ENCODE measurements at regions not wholly inside any gene's neighbourhood (a gene's known extent, or its start where the extent isn't known, plus 50 kb on each side); places are given as distances from the start of the nearest gene placed in this dataset.

DNA sequence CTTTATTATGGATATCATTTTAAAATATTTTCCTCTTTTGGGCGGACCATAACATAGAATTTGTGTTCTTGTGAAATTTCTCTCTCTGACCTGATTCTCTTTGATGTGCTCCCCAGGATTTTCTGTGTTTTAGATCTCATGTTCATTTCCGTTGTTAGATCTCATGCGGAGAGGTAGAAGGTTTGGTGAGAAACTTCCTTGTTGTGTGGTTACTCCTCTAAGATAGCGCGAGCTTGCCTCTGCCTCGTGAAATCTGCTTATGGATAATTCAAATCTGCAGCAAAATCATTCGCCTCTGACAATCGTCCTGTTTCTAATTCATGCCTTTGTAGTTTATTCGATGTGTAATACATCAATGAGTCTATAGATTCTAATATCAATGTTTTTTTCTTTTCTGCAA lies 580.4 kb downstream of the USP25 start:
- no peak for DNase-seq

DNA sequence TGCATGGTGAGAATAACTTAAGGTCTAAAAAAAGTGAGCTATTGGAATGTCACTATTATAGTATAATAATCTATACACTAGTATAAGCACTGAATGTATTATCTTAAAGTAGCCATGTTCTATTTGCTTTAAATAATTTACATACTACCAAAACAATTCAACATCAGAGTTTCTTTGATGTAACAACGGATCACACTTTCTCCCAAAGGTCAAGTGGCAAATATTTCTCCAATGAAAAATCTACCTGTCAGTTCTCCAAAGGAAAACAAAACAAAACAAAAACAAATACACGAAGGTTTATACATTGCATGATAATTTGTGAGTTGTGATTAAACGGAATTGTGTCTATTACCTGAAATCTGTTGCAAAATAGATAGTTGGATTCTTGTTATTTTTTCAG lies 581.4 kb downstream of the USP25 start:
- no peak for DNase-seq

DNA sequence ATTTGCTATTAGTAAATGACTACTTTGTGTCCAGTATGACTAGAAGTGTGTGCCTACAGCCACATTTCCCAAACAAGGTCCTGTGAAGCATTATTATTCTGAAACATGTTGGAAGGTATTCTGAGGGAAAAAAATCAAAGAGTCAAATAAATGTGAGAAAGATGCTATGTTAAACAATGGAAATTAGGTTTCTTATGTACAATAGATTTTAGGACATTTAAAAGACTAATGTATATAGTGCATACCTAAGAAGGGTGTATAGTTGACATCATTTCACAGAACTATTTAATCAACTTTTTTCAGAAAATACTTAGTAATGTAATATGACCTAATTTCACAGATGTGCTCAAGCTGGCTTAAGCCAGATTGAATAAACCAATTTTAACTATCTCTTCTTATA lies 582.5 kb downstream of the USP25 start:
- DNase-seq = no peak

DNA sequence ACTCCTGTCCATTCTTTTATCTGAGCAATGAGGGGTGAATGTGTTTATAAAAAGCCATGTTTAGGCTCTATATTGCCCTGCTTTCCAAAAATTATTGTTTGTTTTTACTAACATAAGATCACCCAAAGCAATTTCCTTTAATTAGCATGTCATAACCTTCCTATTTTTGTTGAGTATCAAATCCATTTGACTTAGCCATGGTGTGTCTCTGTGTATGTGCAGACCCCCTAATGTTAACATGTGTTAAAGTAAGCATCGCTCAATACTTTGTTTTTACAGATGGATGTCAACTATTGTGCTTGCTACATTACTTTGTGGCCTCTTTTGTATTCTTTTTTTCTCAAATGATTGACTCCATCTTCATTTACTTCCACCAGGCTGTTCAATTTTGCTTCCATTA lies 585.4 kb downstream of the USP25 start:
- no peak for DNase-seq

DNA sequence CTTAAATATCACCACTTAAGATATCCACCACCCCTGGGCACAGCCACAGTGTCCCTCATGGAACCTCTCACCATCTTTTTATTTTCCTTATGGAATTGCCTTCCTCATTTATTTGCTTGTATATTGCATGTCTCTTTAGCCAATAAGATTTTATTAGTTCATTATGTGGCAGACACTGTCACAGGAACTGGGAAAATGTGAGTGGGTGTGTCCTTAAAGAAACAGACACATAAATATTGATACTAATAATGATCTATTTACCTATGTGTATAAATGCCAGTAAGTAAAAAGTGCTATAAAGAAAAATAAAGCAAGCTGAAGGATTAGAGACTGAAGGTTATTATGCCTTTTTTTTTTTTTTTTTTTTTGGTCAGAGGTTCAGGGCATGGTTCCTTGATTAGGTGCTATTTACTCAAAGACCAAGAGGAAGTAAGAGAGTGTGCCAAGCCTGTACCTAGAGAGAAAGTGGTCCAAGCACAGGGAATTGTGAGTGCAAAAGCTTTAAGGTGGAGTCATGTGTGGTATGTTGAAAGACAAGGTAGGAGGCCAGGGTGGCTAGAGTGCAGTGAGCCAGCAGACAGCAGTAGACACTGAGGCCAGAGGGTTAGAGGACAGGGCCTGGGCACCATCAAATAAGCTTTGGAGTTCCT lies 589.0 kb downstream of the USP25 start:
- no peak for DNase-seq

DNA sequence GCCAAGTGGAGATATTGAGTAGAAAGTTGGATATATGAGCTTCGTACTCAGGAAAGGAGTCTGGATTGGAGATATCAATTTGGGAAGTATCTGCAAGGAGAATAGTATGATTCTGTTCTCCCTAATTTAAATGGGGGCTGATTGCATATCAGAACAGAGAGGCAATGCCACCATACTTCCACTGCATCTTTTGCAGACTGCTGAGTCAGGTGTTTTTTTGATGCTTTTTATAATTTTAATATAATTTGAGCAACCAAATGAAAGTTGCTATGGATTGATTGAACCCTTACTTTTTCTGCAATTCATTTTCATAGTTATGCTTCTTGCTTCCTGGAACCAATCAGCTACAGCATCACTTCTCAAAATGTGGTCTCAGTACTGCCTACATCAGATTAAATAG lies 590.3 kb downstream of the USP25 start:
- no peak for DNase-seq

DNA sequence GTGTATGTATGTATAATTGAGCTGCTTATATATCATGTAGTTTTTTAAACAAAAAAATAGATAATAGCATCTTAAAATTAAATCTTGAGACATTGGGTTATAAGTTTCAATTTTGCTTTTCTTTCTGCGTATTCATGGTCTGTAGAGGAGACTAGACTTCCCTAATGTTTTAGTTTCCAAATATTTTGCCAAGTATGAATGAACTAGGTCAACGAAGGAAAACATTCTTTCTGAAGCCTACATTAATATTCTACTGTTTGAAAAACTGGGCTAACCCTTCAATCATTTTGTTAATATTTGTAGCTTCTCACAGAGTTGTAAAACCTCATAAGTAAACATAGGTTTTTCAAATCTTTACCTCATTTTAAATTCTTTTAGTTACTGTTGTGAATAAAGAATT lies 592.7 kb downstream of the USP25 start:
- DNase-seq = no peak

DNA sequence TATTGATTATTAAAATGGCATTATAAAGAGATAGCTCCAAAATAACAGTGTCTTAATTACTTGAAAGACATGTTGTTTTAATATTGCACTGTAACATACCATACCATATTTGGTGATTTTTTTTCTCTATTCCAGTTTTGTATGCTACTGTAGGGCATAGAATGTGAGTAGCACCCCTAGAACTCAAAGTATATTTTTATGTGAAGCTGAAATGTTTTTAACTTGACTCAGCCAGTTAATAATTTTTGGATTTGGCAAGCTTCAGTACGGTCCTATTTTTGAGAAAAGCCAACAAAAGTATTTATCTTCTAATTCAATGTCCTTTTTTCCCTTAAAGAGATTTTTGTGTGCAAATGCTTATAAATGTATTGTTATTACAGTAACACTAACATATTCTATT lies 593.8 kb downstream of the USP25 start:
- no peak for DNase-seq

DNA sequence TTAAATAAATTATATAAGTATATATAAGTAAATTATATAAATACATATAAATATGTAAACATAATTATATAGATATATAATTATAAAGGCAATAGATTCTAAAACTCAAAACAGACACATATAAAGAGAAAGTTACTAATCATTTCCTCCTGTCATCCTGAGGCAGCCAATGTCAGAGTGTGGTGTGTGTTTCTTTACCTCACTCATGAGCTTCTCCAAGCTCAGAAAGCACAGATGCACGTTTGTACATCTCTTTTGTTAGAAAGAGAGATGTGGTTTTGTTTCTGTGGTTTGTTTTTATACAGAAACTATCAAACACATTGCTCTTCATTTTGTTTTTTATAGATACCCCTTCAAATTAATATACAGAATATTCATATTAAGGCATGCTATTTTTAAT lies 594.8 kb downstream of the USP25 start:
- DNase-seq = no peak

DNA sequence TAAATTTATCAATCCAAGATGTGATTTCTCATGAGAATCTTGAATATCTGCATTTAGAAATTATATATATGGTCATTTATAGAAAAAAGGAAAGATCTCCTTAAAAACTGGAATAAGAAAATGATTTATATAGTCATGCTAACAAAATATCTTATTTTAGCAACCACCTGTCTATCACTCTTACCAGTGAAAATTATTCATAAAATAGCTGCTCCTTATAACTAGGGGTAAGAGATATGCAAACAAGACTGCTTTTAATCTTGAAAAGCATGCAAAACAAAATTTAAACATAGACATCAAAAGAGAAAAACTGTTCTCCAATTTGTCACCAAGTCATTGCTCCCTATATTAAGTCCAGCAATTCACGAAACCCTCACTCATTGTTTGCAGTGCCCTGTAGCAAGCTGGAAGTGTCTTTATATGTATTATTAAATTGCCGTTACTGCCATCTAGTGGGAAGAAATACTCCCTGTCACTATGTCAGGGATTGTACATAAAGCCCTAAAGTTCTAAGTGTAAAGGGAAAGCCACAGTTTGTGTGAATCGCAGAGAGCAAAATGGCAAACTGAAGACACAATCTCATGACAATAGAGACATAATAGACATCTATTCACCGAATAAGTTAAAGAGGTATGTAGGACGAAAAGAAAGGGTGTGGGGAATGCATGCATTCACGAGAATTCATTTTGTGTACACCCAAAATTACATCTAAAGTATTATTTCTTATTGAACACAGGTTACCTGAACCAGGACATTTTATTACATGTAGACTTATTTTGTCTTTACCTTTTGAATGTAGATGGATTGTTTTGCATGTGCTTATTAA lies 600.5 kb downstream of the USP25 start:
- DNase-seq = peak; percentile 39

DNA sequence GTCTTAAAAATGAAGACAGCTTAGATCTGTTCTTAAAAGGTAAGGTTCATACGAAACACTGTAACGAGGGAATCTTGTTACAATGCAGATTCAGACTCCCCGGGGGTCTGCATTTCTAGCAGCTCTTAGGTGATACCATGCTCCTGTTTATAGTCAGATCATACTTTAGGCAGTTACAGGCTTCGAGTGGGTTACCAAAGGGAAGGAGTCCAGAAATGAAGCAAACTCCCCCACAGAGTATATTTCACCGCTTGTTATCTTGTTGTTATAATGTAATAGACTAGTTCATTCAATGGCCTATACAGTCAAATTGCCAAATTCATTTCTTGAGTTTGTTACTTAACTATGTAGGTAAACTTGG lies 601.1 kb downstream of the USP25 start:
- no peak for DNase-seq

DNA sequence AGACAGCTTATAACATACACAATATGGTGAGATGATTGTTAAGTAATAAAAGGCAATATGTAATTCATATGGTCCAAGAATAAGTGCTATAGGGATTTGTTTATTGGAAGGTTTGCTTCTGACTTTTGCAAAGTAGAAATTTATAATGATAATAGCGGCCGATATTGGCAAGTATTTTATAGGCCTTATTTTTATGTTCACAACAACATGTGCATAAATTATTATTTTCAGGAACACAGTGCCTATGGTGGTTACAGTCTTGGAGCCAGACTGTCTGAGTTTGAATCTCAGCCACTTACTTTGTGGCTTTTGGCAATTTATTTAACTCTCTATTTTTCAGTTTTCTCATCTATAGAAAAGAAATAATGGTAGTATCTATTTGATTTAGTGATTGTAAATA lies 607.5 kb downstream of the USP25 start:
- no peak for DNase-seq

DNA sequence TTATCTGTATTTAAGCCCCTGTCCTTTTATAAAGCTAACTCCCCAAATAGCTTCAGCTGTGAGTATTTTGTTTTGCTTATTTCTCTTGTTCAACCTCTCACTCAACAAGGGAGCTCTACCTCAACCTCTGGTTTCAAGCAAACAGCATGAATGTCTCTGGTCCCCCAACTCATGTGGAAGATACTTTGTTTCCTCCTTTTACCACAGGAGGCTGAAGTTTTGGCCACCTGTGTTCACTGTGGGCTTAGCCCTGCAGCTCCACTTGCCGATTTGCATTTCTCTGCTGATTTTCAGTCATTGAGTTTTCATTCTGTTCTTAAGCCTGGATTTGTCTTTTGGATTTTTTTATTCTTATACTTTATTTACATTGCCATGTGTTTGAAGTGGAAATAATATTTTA lies 613.1 kb downstream of the USP25 start:
- no peak for DNase-seq

DNA sequence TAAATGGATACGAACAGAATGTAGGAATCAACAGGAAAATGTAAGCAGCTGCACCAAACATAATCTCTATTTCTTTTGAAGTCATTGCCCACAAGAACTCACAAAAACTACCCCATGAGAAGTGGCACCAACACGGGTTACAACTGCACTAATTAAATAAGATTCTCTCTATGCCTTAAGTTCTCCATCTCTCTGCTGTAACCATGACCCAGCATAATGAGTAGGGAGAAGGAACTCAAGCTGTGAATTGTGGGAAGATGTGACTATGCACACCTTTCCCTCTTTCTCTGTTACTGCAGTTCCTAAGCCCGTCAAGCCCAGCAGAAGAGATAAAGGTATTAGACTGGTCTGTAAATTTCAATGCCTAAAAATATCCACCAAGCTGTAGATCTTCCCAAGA lies 614.0 kb downstream of the USP25 start:
- DNase-seq = no peak

DNA sequence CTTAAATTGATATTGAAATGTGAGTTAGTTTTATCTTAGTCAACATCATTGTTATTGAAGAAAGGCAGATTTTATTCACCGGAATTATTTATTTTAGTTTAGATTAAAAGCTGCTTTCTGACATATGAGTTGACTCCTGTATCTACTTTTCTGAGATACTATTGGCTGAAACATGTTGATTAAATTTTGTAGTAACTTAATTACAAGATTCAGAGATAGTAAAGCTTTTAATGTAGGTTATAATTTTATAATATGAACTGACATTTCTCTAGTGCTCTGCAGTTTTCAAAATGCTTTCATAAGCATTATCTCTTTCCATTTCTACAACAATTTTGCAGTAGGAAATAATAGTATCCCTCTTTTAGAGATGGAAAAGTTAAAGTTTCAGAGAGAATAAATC lies 616.0 kb downstream of the USP25 start:
- DNase-seq = no peak

DNA sequence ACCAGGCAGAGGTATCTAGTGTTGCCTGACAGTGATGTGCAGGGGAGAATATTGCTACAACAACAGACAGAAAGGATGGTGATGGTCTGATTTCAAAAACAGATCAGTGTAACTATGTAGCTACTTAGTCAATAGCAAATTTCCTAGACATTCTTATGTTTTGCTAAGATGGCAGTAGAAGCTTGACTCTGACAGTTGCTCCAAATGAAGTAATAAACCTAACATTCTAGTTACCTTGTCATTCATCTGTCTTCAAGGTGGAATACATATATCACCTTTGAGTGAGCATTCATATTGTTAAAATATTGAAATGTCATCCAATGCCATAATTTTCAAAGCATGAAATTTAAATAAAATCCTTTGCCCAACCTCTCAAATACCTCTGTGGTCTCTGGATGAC lies 617.4 kb downstream of the USP25 start:
- DNase-seq = no peak

DNA sequence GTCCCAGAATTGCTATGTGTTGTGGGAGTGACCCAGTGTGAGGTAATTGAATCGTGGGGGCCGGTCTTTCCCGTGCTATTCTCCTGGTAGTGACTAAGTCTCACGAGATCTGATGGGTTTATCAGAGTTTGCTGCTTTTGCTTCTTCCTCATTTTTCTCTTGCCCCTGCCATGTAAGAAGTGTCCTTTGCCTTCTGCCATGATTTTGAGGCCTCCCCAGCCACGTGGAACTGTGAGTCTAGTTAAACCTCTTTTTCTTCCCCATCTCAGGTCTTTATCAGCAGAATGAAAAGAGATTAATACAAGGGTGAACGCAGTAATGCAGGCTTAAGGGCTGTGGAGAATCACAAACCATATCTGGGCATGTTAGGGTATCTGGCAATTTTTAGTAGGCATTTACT lies 624.0 kb downstream of the USP25 start:
- no peak for DNase-seq

DNA sequence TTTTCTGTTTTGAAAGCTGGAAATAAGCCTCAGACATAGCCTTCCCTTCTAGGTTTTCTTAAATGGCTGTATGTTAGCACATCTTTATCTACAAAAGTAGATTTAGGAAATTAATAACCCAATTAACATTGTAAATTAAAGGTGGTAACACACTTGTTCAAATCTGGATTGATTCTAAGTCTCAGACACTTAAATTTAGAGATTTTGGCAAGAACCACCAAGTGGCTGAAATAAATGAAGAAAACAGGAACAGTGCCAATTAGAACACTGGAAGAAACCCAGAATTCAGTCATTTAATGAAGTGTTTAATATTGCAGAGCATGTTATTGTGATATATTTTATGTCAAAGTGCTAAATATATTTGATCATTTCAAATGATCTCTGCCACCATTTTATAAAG lies 628.2 kb downstream of the USP25 start:
- DNase-seq = no peak

DNA sequence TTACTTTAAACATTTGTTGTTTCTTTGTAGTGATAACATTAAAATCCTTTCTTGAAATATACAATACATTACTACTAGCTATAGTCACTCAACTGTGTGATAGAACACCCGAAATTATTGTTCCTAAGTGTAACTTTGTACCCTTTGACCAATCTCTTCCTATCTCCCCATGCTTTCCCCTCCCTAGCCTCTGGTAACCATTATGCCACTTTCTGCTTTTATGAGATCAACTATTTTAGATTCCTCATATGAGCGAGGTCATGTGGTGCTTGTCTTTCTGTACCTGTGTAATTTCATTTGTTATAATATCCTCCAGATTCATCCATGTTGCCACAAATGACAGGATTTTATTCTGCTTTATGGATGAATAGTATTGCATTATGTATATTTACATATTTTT lies 629.0 kb downstream of the USP25 start:
- no peak for DNase-seq

DNA sequence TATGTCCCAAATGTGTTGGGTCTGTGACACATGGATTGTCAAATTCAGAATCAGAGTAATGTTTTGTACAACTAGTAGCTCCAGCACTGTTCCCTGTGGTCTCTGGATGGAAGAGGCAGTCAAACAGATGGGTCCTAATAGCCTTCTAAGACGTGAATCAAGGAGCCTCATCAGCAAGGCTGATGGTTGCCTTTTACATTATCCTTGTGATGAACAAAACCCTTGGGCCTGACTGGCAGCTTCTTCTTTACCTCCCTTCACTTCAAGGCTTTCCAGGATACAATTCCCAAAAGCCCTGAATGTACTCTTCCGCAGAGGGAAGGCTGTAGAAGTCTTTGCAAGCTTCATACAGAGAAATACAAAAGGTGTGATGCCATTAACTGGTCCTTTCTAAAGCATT lies 633.3 kb downstream of the USP25 start:
- no peak for DNase-seq

DNA sequence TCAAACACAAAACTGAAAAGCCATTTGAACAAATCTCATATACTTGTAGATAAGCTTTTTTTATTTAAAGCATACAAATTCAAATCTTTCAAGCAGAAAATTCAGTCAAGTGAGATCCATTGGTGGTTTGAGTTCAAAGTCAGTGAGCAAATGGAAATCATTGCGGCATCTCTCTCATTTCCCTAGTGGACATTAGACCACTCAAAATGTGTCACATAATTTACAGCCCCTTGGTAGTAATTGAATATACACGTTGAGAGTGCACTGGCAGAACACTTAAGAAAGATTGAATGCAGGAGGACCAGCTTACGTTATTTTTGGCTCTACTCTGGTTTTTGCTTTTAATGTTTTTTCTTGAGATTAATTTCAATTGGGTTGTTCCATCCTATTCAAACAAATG lies 633.7 kb downstream of the USP25 start:
- DNase-seq = no peak

DNA sequence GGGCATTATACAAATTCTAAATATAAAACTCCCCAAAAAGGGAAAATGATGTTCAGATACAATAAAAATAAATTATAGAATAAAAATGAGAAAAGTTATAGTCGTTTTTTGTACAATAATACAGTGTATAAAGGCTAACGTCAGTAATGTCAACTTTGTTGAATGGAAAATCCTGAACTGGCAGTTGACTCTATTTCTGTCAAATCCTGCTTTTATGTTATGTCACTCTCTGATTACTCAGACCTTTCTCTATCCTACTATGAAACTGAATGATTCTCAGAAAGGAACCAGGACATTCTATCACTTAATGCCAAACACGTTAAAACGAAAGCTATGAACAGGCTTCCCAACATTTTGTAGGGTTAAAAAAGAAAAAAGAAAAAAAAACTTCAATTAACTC lies 636.4 kb downstream of the USP25 start:
- DNase-seq = no peak

DNA sequence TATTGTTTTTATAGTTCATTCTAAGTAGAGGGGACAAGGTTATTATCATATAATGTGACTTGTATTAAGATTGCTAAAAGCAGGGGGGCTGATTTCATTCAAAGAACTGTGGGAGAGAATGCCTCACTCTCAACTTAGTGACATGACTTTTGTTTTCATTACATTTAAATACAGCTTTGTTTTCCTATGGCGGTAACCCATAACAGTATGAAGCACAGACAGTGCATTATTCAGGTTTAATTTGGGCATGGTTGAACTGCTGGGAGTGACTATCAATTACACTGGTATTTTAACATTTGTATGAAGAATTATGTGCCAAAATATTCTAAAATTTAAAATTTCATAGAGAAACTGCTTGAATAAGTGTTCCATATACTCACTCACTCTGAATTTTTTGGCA lies 637.3 kb downstream of the USP25 start:
- DNase-seq = no peak

DNA sequence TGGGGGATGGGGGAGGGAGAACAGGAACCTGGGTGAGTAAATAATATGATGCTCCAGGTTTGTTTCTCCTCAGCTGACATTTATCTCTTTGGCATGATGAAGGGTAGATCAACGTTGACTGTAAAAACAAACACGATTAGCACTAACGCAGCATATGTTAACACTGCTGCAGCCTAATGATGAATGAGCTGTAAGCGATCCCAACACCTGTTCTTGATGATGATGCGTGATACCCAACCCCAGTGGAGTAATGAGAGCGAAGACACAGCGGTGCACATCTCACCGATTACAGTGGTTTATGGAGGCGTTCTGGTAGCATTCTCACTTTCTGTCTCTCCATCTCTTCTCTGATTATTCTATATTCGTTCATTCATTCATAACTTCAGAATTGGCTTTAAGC lies 640.4 kb downstream of the USP25 start:
- no peak for DNase-seq

DNA sequence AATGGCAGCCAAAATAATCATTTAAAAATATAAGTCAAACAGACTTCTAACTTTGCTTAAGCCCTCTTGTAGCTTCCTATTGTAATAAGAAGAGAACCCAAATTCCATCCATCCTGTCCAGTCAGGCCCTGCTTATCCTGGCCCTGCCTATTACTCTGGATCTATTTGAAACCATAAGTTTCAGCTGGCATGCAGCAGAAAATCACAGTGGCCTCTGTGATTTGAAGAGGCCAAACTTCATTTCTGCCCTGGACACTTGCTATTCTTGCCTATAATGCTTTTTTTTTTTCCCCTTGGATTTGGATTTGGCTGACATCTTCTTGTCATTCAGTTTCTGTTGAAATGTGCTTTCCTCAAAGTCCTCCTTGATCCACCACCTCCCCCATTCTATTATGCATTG lies 642.8 kb downstream of the USP25 start:
- no peak for DNase-seq

All from CD4-positive, alpha-beta T cell treated with Interleukin-21 for 1 hour (primary cell).